Activated CD8-positive, alpha-beta memory T cell treated with anti-CD3 and anti-CD28 coated beads, Interleukin-2, amount 10 ng/mL, durations not matched to agents 7 days and 5 days (primary cell): ENCODE measurements at regions not wholly inside any gene's neighbourhood (a gene's known extent, or its start where the extent isn't known, plus 50 kb on each side); places are given as distances from the start of the nearest gene placed in this dataset.

Experiments
- ATAC-seq: fragments of 150-1000 bp; cut with Tn5 transposase; one replicate; pipeline ENCODE4 v1.10.0; 2021; ENCODE audit warnings: moderate library complexity
- CTCF ChIA-PET: fragments of 350-600 bp; sonication (Branson Sonifier 250); formaldehyde crosslinking; loops from one replicate; lab custom pipeline; 2021; ENCODE audit warnings: antibody characterized with exemption; lab: Charles Lee
- DNase-seq: peaks from one replicate; pipeline ENCODE4 v3.0.0-alpha.2; 2020
- H3K27ac Mint-ChIP-seq: one replicate; pipeline ENCODE4 v1.8.0; 2021; ENCODE audit warnings: mild to moderate bottlenecking, mixed read lengths
- H3K27me3 Mint-ChIP-seq: one replicate; pipeline ENCODE4 v1.8.0; 2021; ENCODE audit warnings: mixed read lengths
- H3K36me3 Mint-ChIP-seq: one replicate; pipeline ENCODE4 v1.8.0; 2021; ENCODE audit warnings: mild to moderate bottlenecking, mixed read lengths
- H3K4me1 Mint-ChIP-seq: one replicate; pipeline ENCODE4 v1.8.0; 2021; ENCODE audit warnings: mixed read lengths
- H3K4me3 Mint-ChIP-seq: one replicate; pipeline ENCODE4 v1.8.0; 2021; ENCODE audit warnings: mild to moderate bottlenecking, moderate library complexity, mixed read lengths
- H3K9me3 Mint-ChIP-seq: one replicate; pipeline ENCODE4 v1.8.0; 2022; ENCODE audit warnings: low read depth, mixed read lengths

DNA sequence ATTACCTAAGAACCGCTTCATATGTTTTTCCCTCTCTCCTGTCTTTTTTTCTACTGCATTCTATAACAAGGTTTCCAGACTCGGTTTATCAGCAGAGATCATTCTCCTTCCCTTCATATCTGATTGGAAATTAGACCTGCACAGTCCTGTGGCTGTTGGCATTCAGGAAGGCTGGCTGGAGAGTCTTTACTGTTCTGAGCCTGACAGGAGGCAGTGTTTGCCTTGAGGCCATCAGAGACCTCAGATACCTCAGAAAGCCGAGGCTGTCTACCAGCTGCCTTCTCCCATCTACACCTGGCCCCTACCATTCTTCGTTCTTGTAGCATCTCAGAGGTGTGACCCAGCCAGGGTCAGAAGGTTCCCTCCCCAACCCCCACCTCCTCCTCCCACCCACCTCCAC lies 182.0 kb downstream of the CAND1 start:
- CTCF ChIA-PET = no interaction called here
- H3K4me1 Mint-ChIP-seq = peaks cover 30% of the 10 kb centered on the region
- ATAC-seq = no peak
- H3K4me3 Mint-ChIP-seq = no peak overlapping the region
- H3K36me3 Mint-ChIP-seq = peaks cover 11% of the 10 kb centered on the region
- no peak for DNase-seq
- H3K9me3 Mint-ChIP-seq = peaks cover 6% of the 10 kb centered on the region
- no peak overlapping the region for H3K27ac Mint-ChIP-seq
- H3K27me3 Mint-ChIP-seq = peaks cover 18% of the 10 kb centered on the region

DNA sequence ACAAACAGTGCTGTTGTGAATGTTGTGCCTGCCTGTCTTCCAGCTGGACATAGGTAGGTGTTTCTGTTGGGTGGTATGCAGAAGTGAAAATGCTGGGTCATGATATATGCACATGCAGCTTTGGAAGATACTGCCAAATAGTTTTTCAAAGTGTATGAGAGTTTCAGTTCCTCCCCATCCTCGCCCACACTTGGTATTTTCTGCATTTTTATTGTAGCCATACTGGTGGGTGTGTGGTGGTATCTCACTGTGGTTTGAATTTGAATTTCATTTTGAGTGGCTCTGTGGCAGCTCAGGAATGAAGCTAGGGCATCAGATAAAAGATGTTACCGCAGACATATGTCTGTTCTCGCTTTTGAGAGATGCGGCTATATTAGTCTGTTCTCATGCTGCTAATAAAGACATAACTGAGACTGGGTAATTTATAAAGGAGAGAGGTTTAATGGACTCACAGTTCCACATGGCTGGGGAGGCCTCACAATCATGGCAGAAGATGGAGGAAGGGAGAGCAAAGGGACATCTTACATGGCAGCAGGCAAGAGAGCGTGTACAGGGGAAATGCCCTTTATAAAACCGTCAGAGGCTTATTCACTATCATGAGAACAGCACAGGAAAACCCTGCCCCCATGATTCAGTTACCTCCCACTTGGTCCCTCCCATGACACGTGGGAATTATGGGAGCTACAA lies 183.1 kb downstream of the CAND1 start:
- DNase-seq (peak; percentile 45), ATAC-seq (peak; percentile 37)
- Mint-ChIP-seq H3K27me3 (peaks cover 26% of the 10 kb centered on the region), H3K9me3 (peaks cover 6% of the 10 kb centered on the region), H3K4me1 (peaks cover 30% of the 10 kb centered on the region), H3K27ac (no peak overlapping the region), H3K4me3 (no peak overlapping the region), H3K36me3 (peaks cover 11% of the 10 kb centered on the region)
- CTCF ChIA-PET = no interaction called here

DNA sequence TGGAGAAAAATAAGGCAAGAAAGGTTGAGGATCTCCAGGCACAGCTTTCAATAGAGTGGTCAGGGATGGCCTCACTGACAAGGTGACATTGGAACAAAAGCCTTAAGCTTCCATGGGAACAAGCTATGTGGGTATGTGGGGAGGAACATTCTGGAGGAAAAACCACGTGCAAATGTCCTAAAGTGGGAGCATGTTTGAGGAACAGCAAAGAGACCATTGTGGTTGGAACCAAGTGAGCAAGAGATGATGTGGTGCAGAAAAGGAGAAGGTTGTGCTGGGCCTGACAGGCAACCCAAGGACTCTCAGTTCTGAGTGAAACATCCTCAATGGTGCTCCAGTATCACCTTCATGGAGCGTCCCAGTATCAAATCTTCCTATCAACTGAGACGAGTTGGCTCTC lies 184.0 kb downstream of the CAND1 start:
- Mint-ChIP-seq H3K4me3 (no peak overlapping the region), H3K27ac (no peak overlapping the region), H3K9me3 (peaks cover 6% of the 10 kb centered on the region), H3K27me3 (peaks cover 25% of the 10 kb centered on the region), H3K4me1 (peaks cover 30% of the 10 kb centered on the region), H3K36me3 (peaks cover 8% of the 10 kb centered on the region)
- no peak for ATAC-seq
- CTCF ChIA-PET = no interaction called here
- DNase-seq = no peak

DNA sequence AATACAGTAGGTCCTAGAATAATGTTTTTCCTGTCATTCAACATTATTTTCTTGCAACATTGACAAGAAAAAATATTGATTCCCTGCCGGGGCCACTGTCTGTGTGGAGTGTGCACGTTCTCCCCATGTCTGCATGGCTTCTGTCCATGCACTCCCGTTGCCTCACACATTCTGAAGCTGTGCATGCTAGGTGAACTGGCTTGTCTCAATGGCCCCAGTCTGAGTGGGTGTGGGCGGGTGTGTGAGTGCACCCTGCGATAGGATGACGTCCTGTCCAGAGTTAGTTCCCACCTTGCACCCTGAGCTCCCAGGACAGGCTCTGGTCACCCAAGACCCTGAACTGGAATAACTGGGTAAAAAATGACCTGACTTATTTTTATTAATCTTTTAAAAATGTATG lies 186.1 kb downstream of the CAND1 start:
- ATAC-seq (no peak), DNase-seq (no peak)
- peaks cover 6% of the 10 kb centered on the region for H3K36me3 Mint-ChIP-seq
- H3K27me3 Mint-ChIP-seq = peaks cover 25% of the 10 kb centered on the region
- H3K9me3 Mint-ChIP-seq = peaks cover 6% of the 10 kb centered on the region
- H3K4me1 Mint-ChIP-seq = peaks cover 18% of the 10 kb centered on the region
- H3K4me3 Mint-ChIP-seq = no peak overlapping the region
- H3K27ac Mint-ChIP-seq = no peak overlapping the region
- CTCF ChIA-PET = no interaction called here

DNA sequence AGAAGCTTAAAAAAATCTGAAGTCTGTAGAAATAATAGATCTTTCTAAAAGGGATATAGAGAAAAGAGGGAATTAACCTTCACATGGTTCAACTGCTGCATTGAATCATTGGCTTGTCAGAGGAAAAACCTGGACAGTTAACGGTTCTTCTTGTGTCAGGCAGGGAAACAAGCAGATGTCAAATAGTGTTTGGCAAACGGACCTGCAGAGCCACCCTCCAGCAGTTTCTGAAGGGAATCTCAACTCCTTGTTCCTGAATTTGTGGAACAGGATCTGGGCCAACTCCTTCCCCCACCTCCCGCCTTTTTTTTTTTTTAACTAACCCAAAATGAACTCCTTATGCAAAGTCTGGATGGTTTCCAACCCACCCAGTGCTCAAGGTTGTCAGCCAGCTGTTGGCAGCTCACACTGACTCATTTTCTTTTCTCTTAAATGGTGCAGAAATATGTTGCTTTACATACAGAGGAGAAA lies 187.3 kb downstream of the CAND1 start:
- Mint-ChIP-seq H3K27me3 (peaks cover 25% of the 10 kb centered on the region), H3K9me3 (peaks cover 3% of the 10 kb centered on the region), H3K36me3 (peaks cover 3% of the 10 kb centered on the region), H3K4me1 (peaks cover 15% of the 10 kb centered on the region), H3K4me3 (no peak overlapping the region), H3K27ac (no peak overlapping the region)
- CTCF ChIA-PET = no interaction called here
- no peak for DNase-seq
- no peak for ATAC-seq

DNA sequence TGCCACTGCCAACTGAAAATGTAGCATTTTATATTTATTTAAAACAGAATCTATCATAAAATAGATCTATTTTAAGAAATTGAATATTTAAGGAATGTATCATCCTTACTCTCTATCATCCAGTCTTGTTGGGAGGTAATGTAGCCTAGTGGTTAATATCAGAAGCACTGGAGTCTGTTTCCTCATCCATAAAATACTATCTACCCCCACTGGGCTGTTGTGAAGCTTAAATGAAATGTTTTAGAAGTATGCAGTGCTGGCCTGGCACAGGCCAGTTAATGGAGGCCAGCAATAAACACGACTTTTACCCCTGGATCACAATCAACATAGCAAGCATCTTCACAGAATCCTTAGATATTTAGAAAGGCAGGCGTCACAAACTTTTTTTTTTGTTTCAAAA lies 188.0 kb downstream of the CAND1 start:
- peaks cover 11% of the 10 kb centered on the region for H3K4me1 Mint-ChIP-seq
- peaks cover 25% of the 10 kb centered on the region for H3K27me3 Mint-ChIP-seq
- H3K9me3 Mint-ChIP-seq = peaks cover 3% of the 10 kb centered on the region
- H3K36me3 Mint-ChIP-seq = peaks cover 1% of the 10 kb centered on the region
- H3K4me3 Mint-ChIP-seq = no peak overlapping the region
- no peak for DNase-seq
- CTCF ChIA-PET = no interaction called here
- no peak for ATAC-seq
- H3K27ac Mint-ChIP-seq = no peak overlapping the region

DNA sequence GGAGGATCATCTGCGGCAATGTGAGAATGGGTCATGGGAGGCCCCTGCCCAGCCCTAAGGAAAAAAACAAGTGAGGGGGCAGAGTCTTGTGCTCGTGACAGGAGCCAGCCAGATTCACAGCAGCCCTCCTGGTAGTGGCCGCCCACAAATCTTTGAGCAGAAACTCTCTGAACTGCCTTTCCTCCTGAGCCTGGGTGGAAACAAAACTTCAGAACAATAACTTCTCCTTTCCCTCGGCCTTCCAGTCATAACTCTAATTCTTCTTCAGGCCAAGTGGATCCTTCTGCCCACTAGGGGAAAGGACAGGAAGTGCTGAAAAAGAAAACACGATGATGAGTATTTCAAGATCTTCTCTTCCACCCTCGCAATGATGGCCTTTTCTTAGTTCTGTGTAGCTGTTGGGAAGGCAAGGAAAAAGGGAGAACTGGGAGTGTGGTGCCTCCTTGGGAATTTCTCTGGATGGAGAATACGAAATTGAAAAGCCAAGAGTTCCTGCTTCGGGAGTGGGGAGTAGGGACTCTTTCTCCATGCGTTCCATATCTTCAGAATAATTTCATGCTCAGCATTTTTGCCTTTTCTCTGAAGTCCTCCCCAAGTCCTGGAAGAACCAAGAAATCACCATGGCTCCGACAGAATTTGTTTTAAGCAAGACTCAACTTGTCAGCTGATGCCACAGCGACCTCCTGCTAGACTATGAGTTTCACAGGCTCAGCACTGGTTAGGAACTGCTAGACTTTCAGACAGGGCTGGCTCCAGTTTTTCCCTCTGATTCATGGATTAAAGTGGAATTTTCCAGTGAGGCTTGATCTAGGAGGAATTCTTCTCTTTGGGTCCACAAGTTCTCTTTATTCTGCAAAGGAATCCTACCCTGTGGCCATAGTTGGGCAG lies 188.9 kb downstream of the CAND1 start:
- CTCF ChIA-PET = no interaction called here
- Mint-ChIP-seq H3K4me1 (peaks cover 2% of the 10 kb centered on the region), H3K27me3 (peaks cover 23% of the 10 kb centered on the region), H3K9me3 (peaks cover 2% of the 10 kb centered on the region), H3K36me3 (no peaks in the 10 kb centered on the region), H3K4me3 (no peak overlapping the region), H3K27ac (no peak overlapping the region)
- DNase-seq (no peak), ATAC-seq (no peak)

DNA sequence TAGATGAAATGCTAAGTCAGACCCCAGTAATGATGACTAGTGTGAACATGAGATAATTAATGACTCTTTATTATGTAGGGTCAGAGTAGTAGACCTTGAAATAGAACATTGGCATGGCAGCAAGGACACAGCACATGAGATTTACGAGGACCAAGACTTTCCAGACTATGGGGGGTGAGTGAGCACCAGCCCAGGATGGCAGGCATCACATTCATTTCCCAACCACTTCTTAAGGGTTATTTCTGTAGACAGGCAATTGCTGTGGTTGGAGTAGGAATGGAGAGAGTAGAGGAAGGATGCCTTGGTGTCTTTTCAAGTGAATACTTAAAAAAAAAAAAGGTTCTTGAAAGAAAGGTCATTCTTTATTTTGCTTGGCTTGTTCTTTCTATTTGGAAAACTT lies 189.4 kb upstream of the DYRK2 start:
- CTCF ChIA-PET = no interaction called here
- no peak overlapping the region for H3K27ac Mint-ChIP-seq
- DNase-seq (no peak), ATAC-seq (no peak)
- no peak overlapping the region for H3K4me3 Mint-ChIP-seq
- H3K4me1 Mint-ChIP-seq = no peaks in the 10 kb centered on the region
- peaks cover 19% of the 10 kb centered on the region for H3K27me3 Mint-ChIP-seq
- H3K36me3 Mint-ChIP-seq = no peaks in the 10 kb centered on the region
- no peaks in the 10 kb centered on the region for H3K9me3 Mint-ChIP-seq

DNA sequence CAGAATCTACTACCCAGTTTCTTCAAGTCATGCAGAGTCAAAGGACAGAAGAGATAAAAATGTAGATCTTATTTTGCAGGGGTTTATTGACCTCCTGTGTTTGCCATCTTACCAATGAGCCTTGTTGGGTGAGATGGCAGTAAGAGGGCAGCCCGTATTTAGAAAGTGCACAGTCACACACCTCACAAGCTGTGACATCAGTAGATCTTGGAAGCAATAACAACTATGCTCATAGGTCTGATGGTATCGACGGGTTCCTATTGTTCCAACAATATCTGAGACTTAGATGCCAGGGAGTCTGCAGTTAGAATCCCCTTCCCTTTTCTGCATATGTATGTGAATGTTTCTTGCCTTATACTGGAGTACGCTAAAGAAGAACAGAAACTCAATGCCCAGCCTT lies 189.0 kb upstream of the DYRK2 start:
- no peaks in the 10 kb centered on the region for H3K36me3 Mint-ChIP-seq
- no peaks in the 10 kb centered on the region for H3K4me1 Mint-ChIP-seq
- ATAC-seq (no peak), DNase-seq (no peak)
- no peaks in the 10 kb centered on the region for H3K9me3 Mint-ChIP-seq
- H3K27ac Mint-ChIP-seq = no peak overlapping the region
- CTCF ChIA-PET = no interaction called here
- H3K4me3 Mint-ChIP-seq = no peak overlapping the region
- H3K27me3 Mint-ChIP-seq = peaks cover 15% of the 10 kb centered on the region

DNA sequence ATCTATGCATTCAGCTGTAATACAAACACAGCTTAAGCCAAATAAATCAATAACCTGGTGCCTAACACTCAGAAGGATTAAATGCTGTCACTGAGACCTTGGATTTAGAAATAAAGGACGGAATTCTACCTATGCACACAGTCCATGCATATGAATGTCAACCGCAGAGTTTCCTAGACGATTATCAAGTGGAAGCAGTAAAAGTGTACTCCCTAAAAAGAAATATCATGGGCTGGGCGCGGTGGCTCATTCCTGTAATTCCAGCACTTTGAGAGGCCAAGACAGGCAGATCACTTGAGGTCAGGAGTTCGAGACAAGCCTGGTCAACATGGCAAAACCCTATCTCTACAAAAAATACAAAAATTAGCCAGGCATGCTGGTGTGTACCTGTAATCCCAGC lies 188.2 kb upstream of the DYRK2 start:
- CTCF ChIA-PET = no interaction called here

DNA sequence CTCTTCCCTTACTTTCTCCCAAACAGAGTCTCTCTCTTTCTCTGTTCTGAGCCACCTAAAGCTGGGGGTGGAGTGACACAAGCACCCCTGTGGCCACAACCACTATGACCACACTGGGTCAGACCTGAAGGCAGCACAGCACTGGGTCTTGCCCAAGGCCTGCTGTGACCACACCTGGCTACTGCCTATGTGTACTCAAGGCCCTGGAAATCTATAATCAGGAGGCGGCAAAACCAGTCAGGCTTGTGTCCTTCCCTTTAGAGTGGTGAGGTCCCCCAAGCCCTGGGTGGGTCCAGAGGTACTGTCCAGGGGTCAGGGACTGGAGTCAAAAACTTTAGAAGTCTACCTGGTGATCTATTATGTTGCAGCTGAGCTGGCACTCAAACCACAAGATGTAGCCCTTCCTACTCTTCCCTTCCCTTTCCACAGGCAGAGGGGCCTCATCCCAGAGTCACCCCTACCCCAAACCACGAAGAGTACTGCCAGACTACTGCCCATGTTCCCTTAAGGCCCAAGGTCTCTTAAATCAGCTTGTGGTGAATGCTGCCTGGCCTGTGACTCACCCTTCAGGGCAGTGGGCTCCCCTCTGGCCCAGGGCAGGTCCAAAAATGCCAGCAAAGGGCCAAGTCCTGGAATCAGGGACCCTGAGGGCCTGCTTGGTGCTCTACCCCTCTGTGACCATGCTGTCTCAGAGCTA lies 179.8 kb upstream of the DYRK2 start:
- H3K4me1 Mint-ChIP-seq = no peaks in the 10 kb centered on the region
- DNase-seq = no peak
- no peaks in the 10 kb centered on the region for H3K36me3 Mint-ChIP-seq
- no peak overlapping the region for H3K27ac Mint-ChIP-seq
- H3K9me3 Mint-ChIP-seq = peaks cover 8% of the 10 kb centered on the region
- no peak for ATAC-seq
- no peak overlapping the region for H3K4me3 Mint-ChIP-seq
- CTCF ChIA-PET = no interaction called here
- H3K27me3 Mint-ChIP-seq = peaks cover 2% of the 10 kb centered on the region

More for the DNA sequence above, 188.2 kb upstream of the DYRK2 start:
- Mint-ChIP-seq H3K27me3 (peaks cover 15% of the 10 kb centered on the region), H3K36me3 (no peaks in the 10 kb centered on the region), H3K9me3 (no peaks in the 10 kb centered on the region), H3K27ac (no peak overlapping the region), H3K4me1 (no peaks in the 10 kb centered on the region), H3K4me3 (no peak overlapping the region)
- ATAC-seq = no peak
- DNase-seq = no peak

DNA sequence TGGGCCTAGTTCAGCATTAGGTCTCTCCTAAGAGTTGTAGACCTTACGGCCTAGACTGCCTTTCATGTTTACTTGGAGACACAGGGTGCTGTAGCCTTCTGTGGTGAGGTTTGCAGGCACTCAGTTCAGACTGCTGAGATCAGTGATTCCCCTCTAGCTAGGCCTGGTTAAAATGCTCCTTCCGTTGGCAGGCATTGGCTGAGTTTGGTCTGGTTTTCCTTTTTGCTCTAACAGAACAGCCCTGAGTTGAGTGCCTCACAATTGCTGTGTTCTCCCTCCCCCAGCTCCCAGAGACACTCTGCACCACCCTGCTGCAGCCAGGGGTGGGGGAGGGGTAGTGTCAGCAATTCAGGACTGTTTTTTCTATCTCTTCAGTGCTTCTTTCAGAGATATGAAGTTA lies 178.9 kb upstream of the DYRK2 start:
- DNase-seq (no peak), ATAC-seq (no peak)
- Mint-ChIP-seq H3K4me1 (no peaks in the 10 kb centered on the region), H3K9me3 (peaks cover 8% of the 10 kb centered on the region), H3K27me3 (peaks cover 2% of the 10 kb centered on the region), H3K4me3 (no peak overlapping the region), H3K36me3 (no peaks in the 10 kb centered on the region), H3K27ac (no peak overlapping the region)
- CTCF ChIA-PET = no interaction called here

DNA sequence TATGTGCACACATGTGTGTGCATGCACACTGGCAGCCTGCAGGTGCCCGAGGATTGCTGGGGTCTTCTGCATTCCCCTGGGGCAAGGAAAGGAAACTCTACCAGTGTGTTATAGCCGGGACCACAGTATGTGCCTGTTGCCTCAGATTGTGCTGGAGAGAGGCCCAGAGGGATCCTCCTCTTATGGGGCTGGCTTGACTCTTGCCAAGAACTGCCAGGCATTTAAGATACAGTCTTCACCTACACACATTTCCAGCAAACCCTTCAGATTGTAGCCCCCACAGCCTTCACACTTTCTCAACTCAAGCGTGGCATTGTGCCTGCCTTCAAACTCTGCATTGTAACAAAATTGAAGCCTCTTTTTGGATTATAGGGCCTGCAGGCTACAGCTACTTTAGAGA lies 176.7 kb upstream of the DYRK2 start:
- CTCF ChIA-PET = no interaction called here
- Mint-ChIP-seq H3K9me3 (peaks cover 3% of the 10 kb centered on the region), H3K36me3 (no peaks in the 10 kb centered on the region), H3K4me3 (no peak overlapping the region), H3K4me1 (no peaks in the 10 kb centered on the region), H3K27me3 (no peaks in the 10 kb centered on the region), H3K27ac (no peak overlapping the region)
- DNase-seq (no peak), ATAC-seq (no peak)
